KMS-11 (cell line): ENCODE measurements at regions not wholly inside any gene's neighbourhood (a gene's known extent, or its start where the extent isn't known, plus 50 kb on each side); places are given as distances from the start of the nearest gene placed in this dataset.

Experiments used
- H2AFZ ChIP-seq: fragments of 200-600 bp; sonication (generic); 2 replicates; pipeline ENCODE4 v1.6.1; 2016; ENCODE audit warnings: antibody characterized with exemption, mixed run types, low read depth
- H3K27ac ChIP-seq: fragments of 200-600 bp; sonication (generic); 2 replicates; pipeline ENCODE4 v1.6.1; 2016; ENCODE audit warnings: mild to moderate bottlenecking, mixed run types
- H3K27me3 ChIP-seq: fragments of 200-600 bp; sonication (generic); 2 replicates; pipeline ENCODE4 v1.6.1; 2017; ENCODE audit warnings: mild to moderate bottlenecking, low read depth, mixed run types, moderate library complexity; ENCODE audit not compliant: insufficient read depth
- H3K36me3 ChIP-seq: fragments of 200-600 bp; sonication (generic); 2 replicates; pipeline ENCODE4 v1.6.1; 2017; ENCODE audit warnings: mild to moderate bottlenecking, mixed run types; ENCODE audit not compliant: insufficient read depth
- H3K4me1 ChIP-seq: fragments of 200-600 bp; sonication (generic); 2 replicates; pipeline ENCODE4 v1.6.1; 2016; ENCODE audit warnings: mild to moderate bottlenecking, low read depth, mixed run types; ENCODE audit not compliant: poor library complexity, severe bottlenecking
- H3K4me2 ChIP-seq: fragments of 200-600 bp; sonication (generic); 2 replicates; pipeline ENCODE4 v1.7.0; 2016; ENCODE audit warnings: mild to moderate bottlenecking, mixed run types
- H3K4me3 ChIP-seq: fragments of 200-600 bp; sonication (generic); IDR thresholded peaks from 2 replicates; pipeline ENCODE4 v1.6.1; 2017; ENCODE audit warnings: low read depth, low read length, mixed read lengths; ENCODE audit not compliant: insufficient read depth
- H3K79me2 ChIP-seq: fragments of 200-600 bp; sonication (generic); 2 replicates; pipeline ENCODE4 v1.6.1; 2016; ENCODE audit warnings: low read depth, mixed run types; ENCODE audit not compliant: insufficient read depth
- H3K9ac ChIP-seq: fragments of 200-600 bp; sonication (generic); 2 replicates; pipeline ENCODE4 v1.6.1; 2016; ENCODE audit warnings: mild to moderate bottlenecking, mixed run types
- H4K20me1 ChIP-seq: fragments of 200-600 bp; sonication (generic); 2 replicates; pipeline ENCODE4 v1.6.1; 2016; ENCODE audit warnings: mild to moderate bottlenecking, mixed run types; ENCODE audit not compliant: insufficient read depth
- TF ChIP-seq, protein P1 (sequence below): fragments of 200-600 bp; sonication (generic); conservative IDR thresholded peaks from 2 replicates; pipeline ENCODE4 v1.6.1; 2017; ENCODE audit warnings: low read depth, mild to moderate bottlenecking, antibody characterized with exemption, low read length, moderate library complexity, mixed read lengths

DNA sequence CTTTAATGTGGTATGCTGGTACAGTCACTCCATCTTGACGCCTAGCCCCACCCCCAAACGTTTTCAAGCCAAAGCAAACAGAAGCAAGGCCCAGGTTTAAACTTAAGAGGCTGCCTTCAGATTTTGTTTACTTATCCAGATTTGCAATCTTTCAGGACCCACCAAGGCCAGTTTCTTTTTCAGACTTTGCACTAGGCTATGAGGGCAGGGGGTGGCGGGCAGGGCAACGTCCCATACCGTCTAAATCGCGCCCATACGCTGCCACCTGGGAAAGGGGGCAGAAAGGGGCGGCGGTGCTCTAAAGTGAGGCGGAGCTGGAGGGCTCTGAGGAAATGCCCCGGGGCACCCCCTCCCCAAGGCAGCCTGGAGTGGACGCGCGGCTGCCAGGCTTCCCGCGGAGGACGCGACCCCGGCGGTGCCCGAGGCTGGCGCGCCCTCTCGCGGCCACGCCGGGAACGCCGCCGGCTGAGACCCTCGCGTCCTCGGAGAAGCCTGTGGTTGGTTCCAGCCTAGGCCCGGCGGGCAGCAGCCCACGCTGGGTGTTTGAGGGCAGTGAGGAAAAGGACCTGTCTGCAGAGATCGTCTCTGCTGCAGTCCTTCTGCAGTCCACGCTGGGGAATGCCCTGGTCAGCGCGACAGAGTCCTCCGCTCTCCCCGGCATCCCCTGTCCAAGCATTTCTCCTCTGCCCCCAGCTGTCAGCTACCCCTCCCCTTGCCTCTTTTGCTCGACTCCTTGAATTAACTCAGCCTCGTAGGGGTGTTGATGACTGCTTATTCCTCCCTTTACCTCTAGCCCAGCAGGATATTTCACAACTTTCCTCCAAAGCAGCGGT is 93.7 kb upstream of the PRNP start:
- Histone ChIP-seq H4K20me1 (no peaks in the 10 kb centered on the region), H3K4me1 (no peaks in the 10 kb centered on the region), H3K27me3 (no peaks in the 10 kb centered on the region), H3K9ac (no peak overlapping the region), H3K36me3 (no peaks in the 10 kb centered on the region), H3K79me2 (no peaks in the 10 kb centered on the region), H3K4me3 (no peak overlapping the region), H3K27ac (no peak overlapping the region), H2AFZ (peak overlapping the region; percentile 81), H3K4me2 (peak overlapping the region; percentile 39)
- TF ChIP-seq, protein P1, sequence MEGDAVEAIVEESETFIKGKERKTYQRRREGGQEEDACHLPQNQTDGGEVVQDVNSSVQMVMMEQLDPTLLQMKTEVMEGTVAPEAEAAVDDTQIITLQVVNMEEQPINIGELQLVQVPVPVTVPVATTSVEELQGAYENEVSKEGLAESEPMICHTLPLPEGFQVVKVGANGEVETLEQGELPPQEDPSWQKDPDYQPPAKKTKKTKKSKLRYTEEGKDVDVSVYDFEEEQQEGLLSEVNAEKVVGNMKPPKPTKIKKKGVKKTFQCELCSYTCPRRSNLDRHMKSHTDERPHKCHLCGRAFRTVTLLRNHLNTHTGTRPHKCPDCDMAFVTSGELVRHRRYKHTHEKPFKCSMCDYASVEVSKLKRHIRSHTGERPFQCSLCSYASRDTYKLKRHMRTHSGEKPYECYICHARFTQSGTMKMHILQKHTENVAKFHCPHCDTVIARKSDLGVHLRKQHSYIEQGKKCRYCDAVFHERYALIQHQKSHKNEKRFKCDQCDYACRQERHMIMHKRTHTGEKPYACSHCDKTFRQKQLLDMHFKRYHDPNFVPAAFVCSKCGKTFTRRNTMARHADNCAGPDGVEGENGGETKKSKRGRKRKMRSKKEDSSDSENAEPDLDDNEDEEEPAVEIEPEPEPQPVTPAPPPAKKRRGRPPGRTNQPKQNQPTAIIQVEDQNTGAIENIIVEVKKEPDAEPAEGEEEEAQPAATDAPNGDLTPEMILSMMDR: peak; percentile 59; the same call in 1 of the 2 replicates

- H3K9ac ChIP-seq: no peak overlapping the region
- H3K4me3 ChIP-seq: no peak overlapping the region
- no peaks in the 10 kb centered on the region for H4K20me1 ChIP-seq
- H3K4me2 ChIP-seq: no peak overlapping the region
- H3K36me3 ChIP-seq: no peaks in the 10 kb centered on the region
- no peaks in the 10 kb centered on the region for H3K4me1 ChIP-seq
- no peak overlapping the region for H3K27ac ChIP-seq
- TF ChIP-seq, protein P1: no peak
- H2AFZ ChIP-seq: peak overlapping the region; percentile 81
- no peaks in the 10 kb centered on the region for H3K27me3 ChIP-seq
- H3K79me2 ChIP-seq: no peaks in the 10 kb centered on the region
Observed at GRCh38 chr20:4591975-4592315, 94.3 kb upstream of the PRNP start.

DNA sequence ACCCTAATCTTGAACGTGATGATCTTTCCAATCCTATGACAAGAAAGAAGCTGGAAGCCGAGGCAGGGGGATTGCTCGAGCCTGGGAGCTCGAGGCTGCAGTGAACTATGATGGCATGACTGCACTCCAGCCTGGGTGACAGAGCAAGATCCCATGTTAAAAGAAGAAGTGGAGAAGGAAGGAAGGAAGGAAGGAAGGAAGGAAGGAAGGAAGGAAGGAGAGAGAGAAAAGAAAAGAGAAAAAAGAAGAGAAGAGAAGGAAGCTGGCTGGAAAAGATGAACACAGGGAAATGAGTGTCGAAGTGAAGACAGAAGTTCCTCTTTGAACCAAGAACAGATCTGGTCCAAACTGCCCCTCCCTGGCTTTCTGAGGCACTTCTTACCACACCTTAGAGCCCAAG is 100.5 kb upstream of the PRNP start:
- no peak overlapping the region for H3K9ac ChIP-seq
- H3K4me2 ChIP-seq: no peak overlapping the region
- H3K4me3 ChIP-seq: no peak overlapping the region
- no peaks in the 10 kb centered on the region for H3K36me3 ChIP-seq
- H3K27me3 ChIP-seq: no peaks in the 10 kb centered on the region
- no peaks in the 10 kb centered on the region for H3K4me1 ChIP-seq
- no peaks in the 10 kb centered on the region for H3K79me2 ChIP-seq
- no peak overlapping the region for H3K27ac ChIP-seq
- TF ChIP-seq, protein P1: no peak
- H2AFZ ChIP-seq: no peak overlapping the region
- no peaks in the 10 kb centered on the region for H4K20me1 ChIP-seq

DNA sequence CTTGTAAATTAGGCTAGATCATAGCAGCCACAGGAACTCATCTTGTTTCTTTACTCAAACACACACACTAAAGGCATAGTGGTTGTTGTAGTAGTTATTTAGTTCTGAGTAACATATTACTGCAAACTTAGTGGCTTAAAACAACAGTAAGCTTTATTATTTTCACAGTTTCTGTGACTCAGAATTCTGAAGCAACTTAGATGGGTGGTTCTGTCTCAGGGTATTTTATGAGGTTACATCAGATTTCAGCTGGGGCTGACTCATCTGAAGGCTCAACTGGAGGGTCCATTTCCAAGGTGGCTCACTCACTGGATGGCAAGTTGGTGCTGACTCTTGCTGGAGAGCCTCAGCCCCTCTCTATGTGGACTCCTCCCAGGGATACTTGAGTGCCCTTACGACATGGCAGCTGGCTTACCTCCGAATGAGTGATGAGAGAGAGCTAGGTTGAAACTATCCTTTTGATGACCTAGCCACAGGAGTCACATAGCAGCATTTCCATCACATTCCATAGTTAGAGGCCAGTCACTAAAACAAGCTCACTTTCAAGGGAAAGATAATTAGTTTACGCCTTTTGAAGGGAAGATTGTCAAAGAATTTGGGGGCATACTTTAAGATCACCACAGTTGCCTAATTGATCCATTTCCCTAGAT is 101.0 kb upstream of the PRNP start:
- TF ChIP-seq, protein P1: no peak
- no peaks in the 10 kb centered on the region for H4K20me1 ChIP-seq
- no peak overlapping the region for H3K4me3 ChIP-seq
- H3K79me2 ChIP-seq: no peaks in the 10 kb centered on the region
- H3K27ac ChIP-seq: no peak overlapping the region
- no peak overlapping the region for H3K9ac ChIP-seq
- H3K4me1 ChIP-seq: no peaks in the 10 kb centered on the region
- no peak overlapping the region for H2AFZ ChIP-seq
- no peaks in the 10 kb centered on the region for H3K27me3 ChIP-seq
- no peak overlapping the region for H3K4me2 ChIP-seq
- no peaks in the 10 kb centered on the region for H3K36me3 ChIP-seq
